Astrocyte (in vitro differentiated cells and primary cell): ENCODE measurements at regions not wholly inside any gene's neighbourhood (a gene's known extent, or its start where the extent isn't known, plus 50 kb on each side); places are given as distances from the start of the nearest gene placed in this dataset.

Experiments used
- CTCF ChIP-seq: IDR thresholded peaks from 2 replicates; pipeline ENCODE4 v1.5.1; 2011; ENCODE audit warnings: low read depth, mild to moderate bottlenecking, inconsistent platforms, low read length, moderate library complexity; ENCODE audit not compliant: insufficient read depth
- EZH2 ChIP-seq: IDR thresholded peaks from 2 replicates; pipeline ENCODE4 v1.6.1; 2012; ENCODE audit warnings: mild to moderate bottlenecking, low read length, inconsistent platforms; ENCODE audit not compliant: insufficient read depth

DNA sequence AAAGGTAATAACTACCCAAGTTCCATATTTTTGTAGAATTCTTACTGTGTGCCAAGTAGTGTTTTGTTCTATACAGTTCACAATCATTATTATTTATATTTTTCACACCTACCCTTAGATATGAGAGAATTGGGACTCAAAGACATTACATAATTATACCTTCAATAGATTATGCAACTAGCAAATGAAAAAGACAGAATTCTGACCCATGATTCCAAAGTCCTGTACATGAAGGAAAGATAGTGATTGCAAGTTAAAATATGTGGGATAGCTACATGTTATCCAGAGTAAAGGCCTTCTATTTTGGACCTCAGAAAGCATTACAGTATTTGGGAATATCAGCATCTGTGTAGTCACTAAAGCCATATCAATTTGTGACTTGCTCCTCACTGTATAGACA lies 581.0 kb downstream of the ELAVL2 start:
- TF ChIP-seq EZH2 (no peak), CTCF (no peak)
